Glutamatergic neuron (in vitro differentiated cells): ENCODE measurements at regions not wholly inside any gene's neighbourhood (a gene's known extent, or its start where the extent isn't known, plus 50 kb on each side); places are given as distances from the start of the nearest gene placed in this dataset.

Experiments used
- DNase-seq: peaks from one replicate; pipeline ENCODE4 v3.0.0; 2022
- H3K27ac Mint-ChIP-seq: one replicate; pipeline ENCODE4 v1.8.0; 2020; ENCODE audit warnings: mild to moderate bottlenecking, mixed read lengths, inconsistent platforms; ENCODE audit not compliant: unreplicated experiment
- H3K27me3 Mint-ChIP-seq: one replicate; pipeline ENCODE4 v1.8.0; 2020; ENCODE audit warnings: mild to moderate bottlenecking, moderate library complexity, mixed read lengths, inconsistent platforms; ENCODE audit not compliant: unreplicated experiment
- H3K36me3 Mint-ChIP-seq: one replicate; pipeline ENCODE4 v1.8.0; 2020; ENCODE audit warnings: mild to moderate bottlenecking, mixed read lengths, inconsistent platforms; ENCODE audit not compliant: unreplicated experiment
- H3K4me1 Mint-ChIP-seq: one replicate; pipeline ENCODE4 v1.8.0; 2020; ENCODE audit warnings: mild to moderate bottlenecking, low read depth, mixed read lengths, inconsistent platforms; ENCODE audit not compliant: unreplicated experiment
- H3K4me3 Mint-ChIP-seq: one replicate; pipeline ENCODE4 v1.8.0; 2020; ENCODE audit warnings: mild to moderate bottlenecking, mixed read lengths, inconsistent platforms; ENCODE audit not compliant: unreplicated experiment
- H3K9me3 Mint-ChIP-seq: one replicate; pipeline ENCODE4 v1.8.0; 2020; ENCODE audit warnings: mild to moderate bottlenecking, moderate library complexity, mixed read lengths, inconsistent platforms; ENCODE audit not compliant: unreplicated experiment
- CTCF ChIP-seq: fragments of 200-600 bp; sonication (generic); IDR thresholded peaks from one replicate; pipeline ENCODE4 v1.5.0; 2021; ENCODE audit not compliant: partially characterized antibody, unreplicated experiment

- H3K36me3 Mint-ChIP-seq = no peaks in the 10 kb centered on the region
- no peak for DNase-seq
- TF ChIP-seq CTCF = no peak
- H3K4me3 Mint-ChIP-seq = no peak overlapping the region
- H3K9me3 Mint-ChIP-seq = no peaks in the 10 kb centered on the region
- no peak overlapping the region for H3K27ac Mint-ChIP-seq
- no peaks in the 10 kb centered on the region for H3K4me1 Mint-ChIP-seq
- H3K27me3 Mint-ChIP-seq = peaks cover 3% of the 10 kb centered on the region
Observed at GRCh38 chr5:61904730-61905129, 401.3 kb upstream of the KIF2A start.

- H3K4me1 Mint-ChIP-seq = no peaks in the 10 kb centered on the region
- TF ChIP-seq CTCF = no peak
- H3K27ac Mint-ChIP-seq = no peak overlapping the region
- no peak for DNase-seq
- no peaks in the 10 kb centered on the region for H3K36me3 Mint-ChIP-seq
- peaks cover 3% of the 10 kb centered on the region for H3K27me3 Mint-ChIP-seq
- no peak overlapping the region for H3K4me3 Mint-ChIP-seq
- no peaks in the 10 kb centered on the region for H3K9me3 Mint-ChIP-seq
Observed at GRCh38 chr5:61905613-61906012, 400.4 kb upstream of the KIF2A start.

- no peak for TF ChIP-seq CTCF
- Mint-ChIP-seq H3K4me1 (no peaks in the 10 kb centered on the region), H3K36me3 (no peaks in the 10 kb centered on the region), H3K27me3 (peaks cover 3% of the 10 kb centered on the region), H3K4me3 (no peak overlapping the region), H3K9me3 (no peaks in the 10 kb centered on the region), H3K27ac (no peak overlapping the region)
- no peak for DNase-seq
Observed at GRCh38 chr5:61906820-61907219, 399.2 kb upstream of the KIF2A start.

- H3K4me1 Mint-ChIP-seq = no peaks in the 10 kb centered on the region
Observed at GRCh38 chr5:61907995-61908394, 398.0 kb upstream of the KIF2A start.

GRCh38 chr5:61910771-61911170, 395.2 kb upstream of the KIF2A start:
- Mint-ChIP-seq H3K4me3 (no peak overlapping the region), H3K27me3 (no peaks in the 10 kb centered on the region), H3K4me1 (no peaks in the 10 kb centered on the region), H3K9me3 (peaks cover 4% of the 10 kb centered on the region), H3K36me3 (no peaks in the 10 kb centered on the region), H3K27ac (no peak overlapping the region)
- TF ChIP-seq CTCF = no peak
- no peak for DNase-seq

More at GRCh38 chr5:61907995-61908394, 398.0 kb upstream of the KIF2A start:
- no peaks in the 10 kb centered on the region for H3K36me3 Mint-ChIP-seq
- DNase-seq = no peak
- peaks cover 4% of the 10 kb centered on the region for H3K9me3 Mint-ChIP-seq
- H3K27ac Mint-ChIP-seq = no peak overlapping the region
- H3K4me3 Mint-ChIP-seq = no peak overlapping the region
- no peak for TF ChIP-seq CTCF
- peaks cover 3% of the 10 kb centered on the region for H3K27me3 Mint-ChIP-seq
